GM13977 (cell line): ENCODE measurements at regions not wholly inside any gene's neighbourhood (a gene's known extent, or its start where the extent isn't known, plus 50 kb on each side); places are given as distances from the start of the nearest gene placed in this dataset.
A peak's percentile ranks its signal among the peaks of the same experiment; 100 is the strongest.

Experiments
- DNase-seq: peaks from one replicate; pipeline ENCODE4 v3.0.0; 2012; ENCODE audit warnings: low spot score
- in situ Hi-C: fragments of 300-500 bp; cut with MboI; formaldehyde crosslinking; loops from one replicate; pipeline ENCODE4 v1.12.0; 2022; ENCODE audit warnings: low sequenced_read_pairs, low pct_unique_long_range_greater_than_20kb, mixed read lengths, inconsistent platforms; ENCODE audit not compliant: unreplicated experiment
- TF ChIP-seq, protein P1 (sequence below): IDR thresholded peaks from 2 replicates; pipeline ENCODE4 v1.5.1; 2012; ENCODE audit warnings: mild to moderate bottlenecking, control low read depth; ENCODE audit not compliant: insufficient read depth; ENCODE audit errors: extremely low read depth, missing control alignments

DNA sequence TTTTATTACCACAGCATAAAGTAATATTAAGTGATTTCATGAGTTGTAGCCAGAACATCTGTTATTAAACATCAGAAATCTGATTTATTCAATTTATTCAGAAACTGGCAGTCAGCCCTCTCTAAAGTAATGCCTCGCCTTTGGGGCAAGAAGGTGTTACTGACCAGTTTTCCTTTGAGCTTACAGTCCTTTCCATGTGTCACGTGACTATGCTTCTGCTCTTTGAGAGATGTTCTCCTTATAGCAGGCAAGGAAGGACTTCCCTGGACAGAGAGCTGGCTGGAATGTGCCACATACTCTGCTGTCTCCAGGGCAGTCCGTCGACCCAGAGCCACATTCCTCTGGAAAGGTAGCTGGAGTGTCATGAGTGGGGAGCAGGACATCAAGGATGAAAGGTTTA, 119.7 kb downstream of the RDH14 start:
- TF ChIP-seq, protein P1, sequence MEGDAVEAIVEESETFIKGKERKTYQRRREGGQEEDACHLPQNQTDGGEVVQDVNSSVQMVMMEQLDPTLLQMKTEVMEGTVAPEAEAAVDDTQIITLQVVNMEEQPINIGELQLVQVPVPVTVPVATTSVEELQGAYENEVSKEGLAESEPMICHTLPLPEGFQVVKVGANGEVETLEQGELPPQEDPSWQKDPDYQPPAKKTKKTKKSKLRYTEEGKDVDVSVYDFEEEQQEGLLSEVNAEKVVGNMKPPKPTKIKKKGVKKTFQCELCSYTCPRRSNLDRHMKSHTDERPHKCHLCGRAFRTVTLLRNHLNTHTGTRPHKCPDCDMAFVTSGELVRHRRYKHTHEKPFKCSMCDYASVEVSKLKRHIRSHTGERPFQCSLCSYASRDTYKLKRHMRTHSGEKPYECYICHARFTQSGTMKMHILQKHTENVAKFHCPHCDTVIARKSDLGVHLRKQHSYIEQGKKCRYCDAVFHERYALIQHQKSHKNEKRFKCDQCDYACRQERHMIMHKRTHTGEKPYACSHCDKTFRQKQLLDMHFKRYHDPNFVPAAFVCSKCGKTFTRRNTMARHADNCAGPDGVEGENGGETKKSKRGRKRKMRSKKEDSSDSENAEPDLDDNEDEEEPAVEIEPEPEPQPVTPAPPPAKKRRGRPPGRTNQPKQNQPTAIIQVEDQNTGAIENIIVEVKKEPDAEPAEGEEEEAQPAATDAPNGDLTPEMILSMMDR: no peak
- DNase-seq: no peak
- in situ Hi-C loops: no loop called here

DNA sequence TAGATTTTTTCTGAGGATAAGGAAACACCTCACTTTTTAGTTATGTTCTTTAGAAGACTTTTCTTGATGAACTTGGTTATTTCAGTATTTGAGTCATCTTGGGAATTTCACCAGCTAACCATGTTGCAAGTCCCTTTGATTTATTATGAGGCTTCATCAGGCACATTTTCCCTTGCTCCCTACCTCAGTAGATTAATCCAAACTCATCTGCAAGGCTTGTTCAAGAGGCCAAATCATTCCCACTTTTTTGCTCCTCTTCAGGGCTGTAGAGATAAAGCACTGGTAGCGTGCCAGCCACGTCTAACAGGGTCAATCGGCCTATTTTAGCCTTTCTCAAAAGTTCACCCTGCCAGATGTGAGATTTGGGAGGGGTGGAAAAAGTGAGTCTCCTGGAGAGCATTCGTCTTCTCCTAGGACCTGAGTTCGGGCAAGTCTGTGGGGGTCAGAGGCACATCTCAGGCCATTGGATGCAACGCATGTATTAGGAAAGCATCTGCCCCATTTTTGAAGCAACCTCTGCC, 120.3 kb downstream of the RDH14 start:
- no peak for DNase-seq
- in situ Hi-C loops: no loop called here
- TF ChIP-seq, protein P1: no peak

DNA sequence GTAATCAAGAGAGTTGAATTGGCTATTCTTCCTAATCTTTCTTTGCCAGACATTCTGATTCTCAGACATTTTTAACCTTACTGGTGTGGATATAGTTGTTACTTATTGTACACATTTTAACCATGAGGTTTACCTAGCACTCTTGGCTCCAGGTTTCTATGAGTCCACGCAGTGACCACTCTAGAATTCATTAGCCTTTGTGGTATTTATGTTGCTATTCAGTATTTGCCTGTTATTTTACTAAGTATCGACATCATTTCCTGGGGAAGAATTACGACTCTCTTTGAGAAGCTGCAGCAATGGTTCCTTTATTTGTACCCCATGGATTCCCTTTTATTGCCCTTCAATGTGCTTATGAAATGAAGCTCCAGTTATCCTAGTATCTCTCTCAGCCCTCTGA, 120.7 kb downstream of the RDH14 start:
- TF ChIP-seq, protein P1: no peak
- no peak for DNase-seq
- in situ Hi-C loops: no loop called here

DNA sequence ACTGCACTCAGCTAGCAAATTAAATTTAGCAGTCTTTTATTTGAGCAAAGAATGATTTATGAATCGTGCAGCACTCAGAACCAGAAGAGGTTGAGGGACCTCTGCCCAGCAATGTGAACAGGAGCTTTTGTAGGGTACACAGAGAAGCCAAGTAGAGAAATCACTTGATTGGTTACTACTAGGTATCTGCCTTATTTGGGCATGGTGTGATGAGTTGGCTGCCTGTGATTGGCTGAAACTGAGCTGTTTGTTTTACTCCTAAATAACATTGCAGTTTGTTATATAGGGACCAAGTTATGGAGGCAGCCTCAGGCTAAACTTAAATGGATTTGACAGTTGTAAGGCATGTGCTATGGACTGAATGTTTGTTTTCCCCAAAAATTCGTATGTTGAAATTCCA, 122.5 kb downstream of the RDH14 start:
- TF ChIP-seq, protein P1: no peak
- in situ Hi-C loops: no loop called here
- no peak for DNase-seq

DNA sequence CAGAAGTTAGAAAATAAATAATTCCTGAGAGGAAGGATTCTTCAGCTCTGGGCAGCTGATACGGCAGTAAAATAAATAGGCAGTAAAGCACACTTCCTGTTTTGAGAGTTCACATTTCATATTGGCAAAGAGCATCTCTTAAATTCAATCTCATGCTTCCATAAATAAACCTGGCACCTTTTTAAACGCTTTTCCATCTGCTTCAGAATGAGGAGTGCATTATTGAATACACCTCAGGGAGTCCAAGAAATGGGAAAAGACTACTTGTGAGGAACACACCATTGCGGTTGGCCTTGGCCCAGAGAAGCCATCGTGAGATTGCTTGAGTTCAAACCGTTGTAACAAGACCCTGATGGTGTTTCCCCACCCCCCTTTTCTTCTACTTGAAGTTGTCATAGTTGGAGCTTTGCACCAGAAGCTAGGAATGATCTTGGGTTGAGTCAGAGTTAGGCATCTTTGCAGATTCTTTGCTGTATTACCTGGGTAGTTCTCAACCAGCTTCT, 123.9 kb downstream of the RDH14 start:
- no peak for DNase-seq
- in situ Hi-C loops: no loop called here
- TF ChIP-seq, protein P1: no peak

DNA sequence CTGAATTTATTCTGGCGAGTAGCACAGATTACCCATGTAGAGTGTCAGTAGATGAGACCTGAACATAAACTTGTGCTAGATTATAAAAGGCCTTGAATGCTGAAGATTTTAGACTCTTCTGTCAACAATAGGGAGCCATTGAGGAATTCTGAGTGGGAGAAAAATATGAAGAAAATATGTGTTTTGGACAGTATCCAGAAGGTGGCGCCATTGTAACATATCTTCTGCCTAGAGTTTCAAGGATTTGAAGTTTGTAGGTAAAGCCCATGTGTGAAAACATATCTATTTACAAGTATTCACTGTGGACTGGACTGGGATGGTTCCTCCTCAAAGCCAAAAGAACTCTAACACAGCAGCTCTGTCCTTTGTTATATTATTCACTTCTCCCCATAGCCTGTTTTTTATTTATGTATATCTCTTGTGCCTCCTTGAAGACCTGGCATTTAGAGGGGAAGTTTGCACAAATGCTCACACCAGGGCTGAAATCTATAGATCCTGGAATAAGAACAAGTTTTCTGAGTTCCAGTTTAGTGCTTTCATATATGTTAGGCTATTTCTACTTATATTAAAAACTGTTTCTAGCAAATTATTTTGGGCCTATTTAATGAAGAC, 124.9 kb downstream of the RDH14 start:
- no peak for DNase-seq
- TF ChIP-seq, protein P1: peak; percentile 66
- in situ Hi-C loops: no loop called here

DNA sequence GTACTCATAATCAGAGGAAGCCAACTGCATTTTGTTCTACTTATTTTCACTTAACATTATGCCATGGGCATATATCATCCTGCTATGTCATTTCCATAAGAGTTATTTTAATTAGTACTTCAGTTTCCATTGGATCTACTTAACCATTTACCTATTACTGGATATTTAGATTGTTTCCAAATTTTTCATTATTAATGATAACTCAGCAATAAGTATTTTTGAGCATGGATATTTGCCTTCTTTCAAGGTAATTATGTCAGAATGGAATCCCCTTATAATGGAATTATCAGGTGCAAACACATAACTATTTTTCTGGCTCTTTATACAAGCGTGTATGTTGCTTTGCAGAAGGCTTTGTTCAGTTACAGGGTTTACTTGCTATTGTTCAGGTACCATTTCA, 126.6 kb downstream of the RDH14 start:
- no peak for DNase-seq
- in situ Hi-C loops: no loop called here
- TF ChIP-seq, protein P1: no peak
